Umbilical cord (tissue), 1 donor: ENCODE measurements at regions not wholly inside any gene's neighbourhood (a gene's known extent, or its start where the extent isn't known, plus 50 kb on each side); places are given as distances from the start of the nearest gene placed in this dataset.

Experiments
- DNase-seq: peaks from one replicate; pipeline ENCODE4 v3.0.0-alpha.2; 2015; ENCODE audit warnings: low spot score

- DNase-seq: no peak
Observed at GRCh38 chrX:100217547-100217946, 192.5 kb downstream of the PCDH19 start.

- DNase-seq: no peak
Observed at GRCh38 chrX:100216083-100216482, 194.0 kb downstream of the PCDH19 start.

- DNase-seq: peak; percentile 2
Observed at GRCh38 chrX:100208076-100208475, 202.0 kb downstream of the PCDH19 start.

DNA sequence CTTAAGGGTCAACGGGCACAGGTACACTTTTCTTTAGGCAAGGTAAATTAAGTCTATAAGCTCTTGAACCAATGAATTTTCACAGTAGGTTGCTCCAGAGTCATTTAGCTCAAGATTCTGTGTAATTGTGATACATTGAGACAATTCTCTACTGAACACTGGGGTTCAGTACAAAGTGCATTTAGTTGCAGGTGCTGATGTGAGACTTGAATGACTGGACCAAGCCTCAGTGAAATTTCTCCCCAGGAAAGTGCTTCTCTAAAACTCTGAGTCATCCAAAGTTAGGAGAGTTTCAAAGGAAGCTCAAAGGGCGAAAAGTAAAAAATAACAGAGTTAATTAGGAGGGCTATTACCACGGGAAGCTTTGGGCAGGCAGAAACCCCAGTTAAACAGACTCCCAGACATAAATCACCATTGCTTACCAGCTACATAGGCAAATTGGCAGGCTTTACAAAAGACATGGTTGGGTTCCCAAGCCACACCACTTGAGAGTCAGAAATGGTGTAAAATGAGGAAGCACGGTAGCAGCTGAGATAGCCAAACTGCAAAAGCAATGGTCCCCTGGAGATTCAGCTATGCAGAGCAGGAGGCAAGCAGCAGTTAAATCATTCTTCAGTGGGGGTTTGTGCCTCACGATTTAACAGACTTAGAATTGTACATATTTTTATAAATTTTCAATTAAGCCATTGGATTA is 202.6 kb downstream of the PCDH19 start:
- DNase-seq: no peak

DNA sequence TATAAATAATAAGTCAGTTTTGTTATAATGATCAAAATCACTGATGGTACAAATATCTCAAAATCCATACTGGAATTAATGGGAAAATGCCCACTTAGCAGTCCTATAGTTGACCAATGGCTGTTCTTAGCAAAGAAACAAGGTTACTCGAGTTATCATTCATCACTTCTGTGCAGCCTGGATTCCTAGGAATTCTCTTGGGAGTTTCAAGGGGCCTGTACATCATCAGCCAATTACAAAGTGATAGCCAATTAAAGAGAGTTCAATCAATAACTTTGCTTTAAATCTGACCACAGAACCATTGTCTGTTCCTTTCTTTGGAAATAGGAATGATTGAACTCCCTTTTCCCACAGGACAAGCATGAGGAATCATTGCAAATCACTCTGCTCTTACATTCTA is 205.5 kb downstream of the PCDH19 start:
- no peak for DNase-seq

DNA sequence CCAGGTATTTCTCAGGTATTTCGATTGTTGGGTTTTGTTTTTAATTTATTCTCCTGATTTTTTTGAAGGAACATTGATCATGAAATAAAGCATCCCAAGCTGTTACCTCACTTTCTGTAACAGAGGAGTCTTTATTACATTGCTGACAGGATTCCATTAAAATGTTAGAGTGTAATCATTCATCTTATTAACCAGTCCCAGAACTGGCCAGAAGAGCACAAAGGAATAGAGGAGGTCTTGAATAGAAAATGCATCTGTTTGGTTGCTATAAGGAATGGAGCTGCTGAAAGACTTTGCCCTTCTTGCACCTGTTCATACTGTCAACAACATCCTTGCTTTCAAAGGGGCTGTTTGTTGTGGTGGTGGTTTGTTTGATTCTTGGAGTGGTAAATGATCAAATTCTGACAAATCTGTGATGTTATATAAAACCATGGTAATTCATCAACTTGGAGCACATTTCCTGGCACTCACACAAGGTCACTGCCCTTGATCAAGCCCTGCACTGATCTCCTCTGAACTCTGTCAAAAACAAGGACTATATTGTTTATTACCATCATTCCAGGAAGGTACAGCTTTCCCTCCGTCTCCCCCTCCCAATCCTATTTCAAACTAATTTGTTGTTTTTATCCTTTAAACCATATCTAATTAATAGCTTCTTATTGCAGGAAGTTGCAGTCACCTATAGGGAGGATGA is 215.8 kb downstream of the PCDH19 start:
- no peak for DNase-seq
